NCI-H510A (cell line): ENCODE measurements at regions not wholly inside any gene's neighbourhood (a gene's known extent, or its start where the extent isn't known, plus 50 kb on each side); places are given as distances from the start of the nearest gene placed in this dataset.

Experiments
- DNase-seq: peaks from one replicate; lab custom pipeline; 2025; lab: John Stamatoyannopoulos, UW

GRCh38 chr12:30151831-30152230 is 368.1 kb upstream of the TMTC1 start:
- DNase-seq = no peak

DNA sequence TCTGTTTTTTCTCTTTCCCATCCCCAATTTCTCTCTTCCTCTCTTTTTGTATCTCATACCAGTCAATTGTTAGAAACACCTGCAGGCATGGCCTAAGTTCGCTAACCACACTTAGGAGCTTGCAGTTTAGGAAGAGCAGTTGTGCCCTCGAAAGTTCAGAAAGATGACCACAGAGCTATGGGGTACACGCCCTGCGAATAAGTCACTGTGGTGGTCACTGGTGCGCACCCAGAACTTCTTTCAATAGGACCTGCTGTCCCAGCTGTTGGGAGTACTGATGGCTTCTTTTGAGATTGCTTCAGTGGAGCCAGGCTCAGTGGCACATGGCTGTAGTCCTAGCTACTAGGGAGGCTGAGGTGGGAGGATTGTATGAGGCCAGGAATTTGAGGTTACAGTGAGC is 362.8 kb upstream of the TMTC1 start:
- DNase-seq = no peak

- no peak for DNase-seq
These were observed 361.9 kb upstream of the TMTC1 start for GRCh38 chr12:30145684-30146032.

DNA sequence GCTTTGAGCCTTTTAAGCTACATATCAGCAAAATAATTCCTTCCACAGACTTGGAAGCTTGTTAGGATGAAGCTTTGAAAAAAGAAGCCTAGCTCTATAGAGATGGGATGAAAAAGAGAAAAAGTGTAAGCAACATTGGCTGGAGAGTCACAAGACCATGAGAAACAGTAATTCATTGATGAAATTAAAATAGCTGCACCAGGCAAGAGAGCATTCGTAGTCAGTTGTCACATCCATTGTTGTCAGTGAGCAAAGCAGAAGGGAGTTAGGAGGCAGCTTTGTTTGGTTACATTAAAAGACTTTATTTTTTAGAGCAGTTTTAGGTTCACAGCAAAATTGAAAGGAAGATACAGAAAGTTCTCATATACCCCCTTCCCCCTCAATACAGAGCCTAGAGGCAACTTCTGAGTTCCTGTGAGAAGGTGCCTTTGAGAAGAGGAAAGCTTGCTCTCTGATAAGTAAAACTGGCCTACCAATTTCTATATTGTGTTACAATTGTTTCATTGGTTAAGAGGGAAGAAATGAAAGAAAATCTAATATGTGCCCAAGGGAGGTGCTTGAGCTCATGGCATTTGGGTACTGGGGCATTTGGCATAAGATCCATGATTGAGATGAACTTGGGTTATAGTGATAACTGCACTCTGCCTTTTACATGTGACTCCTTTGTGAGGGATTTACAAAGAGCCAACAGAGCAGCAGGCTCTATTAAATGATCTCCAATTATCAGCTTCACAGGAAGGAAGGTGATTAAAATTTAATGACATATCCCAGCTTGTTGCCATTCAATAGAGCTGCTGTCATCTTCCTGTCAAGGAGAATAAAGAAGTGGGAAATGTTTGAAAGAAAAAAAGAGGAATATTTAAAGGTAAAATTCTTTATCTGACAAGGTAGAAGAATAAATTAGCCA is 361.3 kb upstream of the TMTC1 start:
- no peak for DNase-seq

DNA sequence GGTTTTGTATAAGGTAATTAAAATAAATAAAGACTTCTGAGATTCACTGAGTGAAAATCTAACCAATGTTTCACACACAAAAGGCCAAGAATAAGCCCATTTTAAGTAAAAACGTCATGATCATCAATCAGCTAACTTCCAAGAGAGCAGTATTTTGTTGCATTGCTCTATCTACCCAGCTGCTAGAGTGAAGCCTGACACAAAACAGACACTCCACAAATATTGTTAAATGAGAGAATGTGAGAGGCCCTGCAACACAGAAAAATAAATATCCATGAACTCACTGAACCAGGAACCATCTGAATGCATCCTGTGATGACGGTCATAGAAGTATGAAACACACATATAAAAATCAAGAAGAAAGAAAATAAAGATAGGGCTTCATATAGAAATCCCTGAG is 358.6 kb upstream of the TMTC1 start:
- DNase-seq = no peak

DNA sequence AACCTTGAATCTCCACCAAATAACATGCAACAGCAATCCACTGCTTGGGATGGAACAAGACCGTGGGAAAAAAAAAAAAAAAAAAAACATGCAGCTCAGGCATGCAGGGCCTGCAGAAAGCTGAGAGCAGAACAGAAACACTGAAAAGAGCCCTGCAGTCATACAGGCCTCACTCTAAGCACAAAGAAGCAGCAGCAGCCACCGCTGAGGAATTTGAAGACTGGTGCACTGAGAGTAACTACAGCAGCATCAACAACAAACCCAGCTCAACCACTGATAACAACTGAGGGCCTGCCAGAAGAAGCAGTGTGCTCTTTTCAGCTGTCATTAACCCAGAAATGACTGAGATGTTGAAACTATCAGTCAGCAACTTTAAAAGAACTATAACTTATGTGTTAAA is 354.7 kb upstream of the TMTC1 start:
- no peak for DNase-seq

DNA sequence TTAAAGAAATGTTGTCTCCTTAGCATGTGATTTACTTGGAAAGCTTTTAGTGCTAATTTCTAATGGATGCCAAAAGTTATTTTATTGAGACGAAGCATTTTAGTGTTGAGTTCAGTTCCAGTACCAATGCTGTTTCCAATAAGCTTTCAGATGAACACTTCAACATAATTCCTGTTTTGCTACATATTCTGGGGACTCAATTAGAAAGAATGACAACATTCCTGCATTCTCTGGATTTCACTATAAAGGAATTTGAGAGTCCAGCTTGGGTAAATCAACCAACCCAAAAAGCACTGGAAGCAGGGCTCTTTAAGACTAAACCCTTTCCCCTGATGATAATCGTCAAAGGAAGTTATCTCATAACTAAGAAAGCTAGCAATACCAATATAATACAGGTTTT is 353.0 kb upstream of the TMTC1 start:
- no peak for DNase-seq

DNA sequence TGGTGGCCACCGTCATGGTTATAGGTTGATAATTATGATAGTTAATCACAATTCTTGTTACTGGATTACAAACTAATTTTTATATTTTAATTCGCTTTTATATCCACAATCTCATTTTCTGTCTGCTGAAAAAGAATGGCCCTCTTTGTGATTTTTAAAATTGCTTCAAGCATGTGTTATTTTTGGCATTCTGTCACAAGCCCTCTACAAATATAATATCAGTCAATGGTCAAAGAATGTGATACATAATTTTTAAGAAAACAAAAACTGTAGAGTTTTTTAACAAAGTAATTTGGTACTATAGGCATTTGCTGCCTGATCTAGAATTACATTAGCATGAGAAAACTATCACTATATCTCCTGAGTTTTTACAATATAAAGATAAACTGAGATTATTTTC is 352.0 kb upstream of the TMTC1 start:
- DNase-seq = no peak

DNA sequence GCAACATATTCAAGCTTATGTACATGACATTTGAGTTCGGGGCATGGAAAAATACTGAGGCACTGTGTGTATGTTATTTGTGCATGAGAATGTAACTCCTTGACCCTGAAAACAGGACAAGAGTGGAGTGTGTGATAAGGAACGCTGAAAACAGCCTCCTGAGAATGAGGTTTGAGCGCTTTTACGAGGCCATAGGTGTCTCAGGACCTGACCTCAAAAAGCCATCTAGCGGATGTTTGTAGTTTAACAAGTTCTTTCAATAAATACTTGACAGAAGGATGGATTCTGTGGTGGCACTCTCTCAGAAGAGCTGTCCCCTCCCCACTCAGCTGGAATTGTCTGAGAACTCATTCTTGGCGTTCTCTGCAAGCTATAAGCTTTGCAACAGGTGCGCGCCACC is 350.5 kb upstream of the TMTC1 start:
- no peak for DNase-seq

- no peak for DNase-seq
These were observed 343.2 kb upstream of the TMTC1 start for GRCh38 chr12:30126944-30127343.

DNA sequence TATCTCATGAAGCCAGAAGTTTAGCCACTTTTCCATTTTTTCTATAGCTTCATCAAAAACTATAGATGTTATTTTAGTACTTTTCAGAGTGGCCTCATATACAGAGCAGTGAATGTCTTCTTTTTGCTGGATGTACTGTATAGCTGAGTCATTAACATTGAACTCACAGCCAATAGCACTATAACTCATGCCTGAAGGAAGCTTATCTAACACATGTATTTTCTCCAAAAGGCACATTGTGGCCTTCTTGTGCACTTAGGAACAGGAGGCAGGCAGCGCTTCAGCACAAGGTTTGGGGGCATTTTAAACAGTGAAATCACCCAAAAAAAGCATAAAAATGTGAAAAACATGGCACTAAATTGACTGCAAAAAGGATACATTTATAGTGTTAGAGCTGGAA is 336.8 kb upstream of the TMTC1 start:
- DNase-seq = no peak

- DNase-seq = no peak
These were observed 333.7 kb upstream of the TMTC1 start for GRCh38 chr12:30117483-30117882.

DNA sequence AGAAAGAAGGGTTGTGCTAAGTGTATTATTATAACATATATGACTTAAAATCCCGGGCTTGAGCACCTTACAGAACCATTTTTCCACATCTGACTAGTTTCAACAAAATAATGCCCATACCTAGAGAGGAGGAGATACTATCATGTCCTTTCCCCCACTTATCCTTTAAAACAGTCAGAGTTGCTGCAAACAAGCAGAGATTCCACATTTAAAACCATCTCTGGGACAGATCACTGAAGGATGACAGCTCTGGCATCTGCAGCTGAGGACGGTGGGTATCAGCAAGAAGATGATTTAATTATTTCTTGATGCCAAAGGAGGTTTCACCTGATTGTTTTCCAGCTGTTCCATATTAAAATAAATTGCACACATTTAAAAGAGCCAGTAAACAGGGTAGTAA is 328.0 kb upstream of the TMTC1 start:
- no peak for DNase-seq

DNA sequence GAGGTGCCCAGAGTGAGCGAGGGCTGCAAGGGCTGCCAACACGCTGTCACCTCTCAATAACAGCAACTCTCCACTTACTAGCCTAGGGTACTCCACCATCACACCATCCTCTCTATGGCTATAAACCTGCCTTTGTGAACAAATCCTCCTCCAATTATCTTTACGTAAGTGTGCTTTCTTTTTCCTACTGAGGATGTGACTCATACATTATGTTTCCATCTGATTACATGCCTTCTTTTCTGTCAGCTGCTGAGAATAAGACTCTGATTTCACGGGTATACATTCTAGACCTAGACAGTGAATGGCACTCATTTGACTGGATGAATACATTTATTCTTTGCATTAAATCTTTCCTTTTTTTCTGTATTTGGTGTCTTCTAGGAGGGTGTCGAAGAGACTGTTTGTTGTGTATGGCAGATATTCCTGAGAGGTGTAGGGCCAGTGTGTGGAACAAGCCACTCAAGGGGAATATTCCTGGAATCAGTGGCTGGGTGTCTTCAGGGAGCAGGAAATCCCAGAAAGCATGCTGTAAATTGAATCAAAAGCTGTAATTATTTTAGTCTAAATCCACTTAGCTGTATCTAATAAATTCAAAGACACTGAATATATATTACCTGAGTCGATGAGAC is 327.3 kb upstream of the TMTC1 start:
- DNase-seq = no peak

- DNase-seq = no peak
These were observed 326.8 kb upstream of the TMTC1 start for GRCh38 chr12:30110498-30110897.

GRCh38 chr12:30108666-30109065 is 324.9 kb upstream of the TMTC1 start:
- no peak for DNase-seq

GRCh38 chr12:30106204-30106965 is 322.6 kb upstream of the TMTC1 start:
- no peak for DNase-seq

DNA sequence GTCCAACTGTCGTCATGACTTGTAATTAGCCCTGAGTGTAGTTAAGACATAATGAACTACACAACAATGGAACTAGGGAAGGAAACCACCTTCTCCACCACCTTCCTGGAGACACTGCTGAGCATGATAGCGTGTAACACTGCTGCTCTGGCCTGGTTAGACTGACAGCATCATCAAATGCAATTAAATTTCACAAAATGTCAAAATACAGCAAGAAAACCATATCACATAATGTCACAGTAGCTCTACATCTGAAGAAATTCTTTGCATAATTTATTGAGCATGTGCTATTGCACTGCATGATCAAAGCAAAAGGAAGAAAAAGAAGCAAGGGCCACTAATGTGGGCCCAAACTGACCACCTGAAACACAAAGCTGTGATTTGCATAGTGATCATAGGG is 321.8 kb upstream of the TMTC1 start:
- DNase-seq = no peak

DNA sequence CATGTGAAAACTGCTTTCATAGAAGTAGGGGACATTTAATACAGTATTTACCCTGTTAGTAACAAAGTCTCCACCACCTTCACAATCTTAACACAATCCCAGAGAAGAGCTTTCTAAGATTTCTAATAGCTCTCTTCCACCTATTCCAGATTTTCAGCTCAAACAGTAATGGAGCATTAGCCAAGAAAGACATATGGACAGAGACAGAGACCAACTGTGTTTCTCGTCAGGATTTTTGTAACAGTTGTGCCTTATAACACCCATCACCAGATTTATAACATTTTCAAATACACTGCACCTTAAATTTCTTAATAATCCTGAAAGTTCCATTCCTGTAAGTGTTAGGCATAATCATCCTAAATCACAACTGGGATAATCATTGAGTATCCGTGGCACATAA is 321.2 kb upstream of the TMTC1 start:
- DNase-seq = no peak

DNA sequence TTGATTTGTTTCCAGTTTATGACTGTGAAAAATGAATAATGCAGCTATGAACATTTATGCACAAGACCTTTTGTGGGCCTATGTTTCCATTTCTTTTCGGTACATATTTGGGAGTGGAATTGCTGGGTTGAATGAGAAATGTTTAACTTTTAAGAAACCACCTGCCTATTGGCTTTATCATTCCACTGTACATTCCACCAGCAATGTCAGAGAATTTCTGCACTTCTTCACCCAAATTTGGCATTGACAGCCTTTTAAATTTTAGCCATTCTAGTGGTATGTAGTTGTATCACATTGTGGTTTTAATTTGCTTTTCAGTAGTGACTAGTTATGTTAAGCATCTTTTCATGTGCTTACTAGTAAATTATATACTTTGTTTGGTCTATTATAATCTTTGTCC is 317.0 kb upstream of the TMTC1 start:
- no peak for DNase-seq

- DNase-seq = no peak
These were observed 314.9 kb upstream of the TMTC1 start for GRCh38 chr12:30098677-30099076.

GRCh38 chr12:30095511-30095910 is 311.8 kb upstream of the TMTC1 start:
- no peak for DNase-seq

DNA sequence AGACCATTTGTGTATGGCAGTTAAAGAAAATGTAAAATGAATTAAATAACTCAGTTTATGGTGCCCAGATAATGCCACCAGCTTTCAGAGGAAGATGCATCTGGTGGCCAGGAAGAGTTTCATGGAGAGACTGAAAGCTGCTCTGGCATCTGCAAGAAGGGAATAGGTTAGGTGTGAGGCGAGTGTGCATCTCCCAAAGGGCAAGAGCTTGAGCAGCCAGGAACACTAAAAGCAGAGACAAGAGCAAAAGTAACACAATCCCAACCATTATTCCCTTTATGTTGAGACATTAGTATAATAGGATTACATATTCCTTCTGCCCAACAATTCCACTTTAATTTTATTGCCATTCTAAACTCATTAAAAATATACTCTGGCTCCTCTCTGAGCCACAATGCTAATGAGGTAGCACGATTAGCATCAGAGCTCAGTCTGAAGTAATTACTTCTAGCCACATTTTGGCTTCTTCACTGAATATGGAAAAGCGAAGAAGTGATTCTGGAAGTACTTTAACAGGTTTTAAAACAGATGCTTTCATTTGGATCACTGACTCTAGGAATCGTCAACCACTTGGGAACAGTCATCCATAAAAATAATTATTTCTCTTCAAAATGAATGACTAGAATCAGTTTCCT is 309.4 kb upstream of the TMTC1 start:
- no peak for DNase-seq
